ENCODE measurements at regions not wholly inside any gene's neighbourhood (a gene's known extent, or its start where the extent isn't known, plus 50 kb on each side); places are given as distances from the start of the nearest gene placed in this dataset.
"Not testable (repeated sequence)": the region's sequence is repeated elsewhere in the genome, so short reads cannot be mapped to it uniquely, and the experiment has no call there.

GRCh38 chr5:85662969-85663707, 954.6 kb upstream of the COX7C start:
- not testable (repeated sequence) for DNase-seq

- no peak for DNase-seq
Measured at GRCh38 chr5:85663708-85664031, 954.1 kb upstream of the COX7C start.

GRCh38 chr5:85670417-85670816, 947.3 kb upstream of the COX7C start:
- no peak for DNase-seq

- DNase-seq = no peak
Measured at GRCh38 chr5:85671223-85671970, 946.3 kb upstream of the COX7C start.

GRCh38 chr5:85681871-85682270, 935.9 kb upstream of the COX7C start:
- DNase-seq = no peak

- no peak for DNase-seq
Measured at GRCh38 chr5:85684351-85684750, 933.4 kb upstream of the COX7C start.

GRCh38 chr5:85703296-85703695, 914.4 kb upstream of the COX7C start:
- no peak for DNase-seq

GRCh38 chr5:85709728-85710127, 908.0 kb upstream of the COX7C start:
- DNase-seq = no peak

GRCh38 chr5:85716344-85717202, 901.2 kb upstream of the COX7C start:
- no peak for DNase-seq

- DNase-seq = no peak
Measured at GRCh38 chr5:85717203-85717563, 900.6 kb upstream of the COX7C start.

GRCh38 chr5:85732185-85732584, 885.6 kb upstream of the COX7C start:
- DNase-seq = no peak

GRCh38 chr5:85741972-85742371, 875.8 kb upstream of the COX7C start:
- DNase-seq = no peak

- DNase-seq = no peak
Measured at GRCh38 chr5:85760519-85760918, 857.2 kb upstream of the COX7C start.

- no peak for DNase-seq
Measured at GRCh38 chr5:85769347-85769746, 848.4 kb upstream of the COX7C start.

- DNase-seq = no peak
Measured at GRCh38 chr5:85784746-85785145, 833.0 kb upstream of the COX7C start.

- DNase-seq = no peak
Measured at GRCh38 chr5:85813146-85813545, 804.6 kb upstream of the COX7C start.

- no peak for DNase-seq
Measured at GRCh38 chr5:85814596-85814995, 803.1 kb upstream of the COX7C start.

GRCh38 chr5:85823462-85824426, 794.0 kb upstream of the COX7C start:
- DNase-seq = no peak

GRCh38 chr5:85838781-85839180, 779.0 kb upstream of the COX7C start:
- no peak for DNase-seq

GRCh38 chr5:85841653-85842052, 776.1 kb upstream of the COX7C start:
- no peak for DNase-seq

GRCh38 chr5:85843535-85843934, 774.2 kb upstream of the COX7C start:
- no peak for DNase-seq

GRCh38 chr5:85849411-85849810, 768.3 kb upstream of the COX7C start:
- DNase-seq = no peak

GRCh38 chr5:85865296-85865695, 752.4 kb upstream of the COX7C start:
- DNase-seq = no peak
